Hepatocyte (in vitro differentiated cells): ENCODE measurements at regions not wholly inside any gene's neighbourhood (a gene's known extent, or its start where the extent isn't known, plus 50 kb on each side); places are given as distances from the start of the nearest gene placed in this dataset.

Experiments
- CTCF ChIP-seq: fragments of 200-600 bp; sonication (generic); IDR thresholded peaks from 2 replicates; pipeline ENCODE4 v1.5.1; 2016; ENCODE audit warnings: antibody characterized with exemption, mild to moderate bottlenecking; ENCODE audit not compliant: poor library complexity
- EZH2 ChIP-seq: fragments of 200-600 bp; sonication (generic); IDR thresholded peaks from 2 replicates; pipeline ENCODE4 v1.6.1; 2016; ENCODE audit warnings: antibody characterized with exemption, mild to moderate bottlenecking, borderline replicate concordance
- EZH2phosphoT487 ChIP-seq: fragments of 200-600 bp; sonication (generic); IDR thresholded peaks from one replicate; pipeline ENCODE4 v1.6.1; 2018; ENCODE audit warnings: antibody characterized with exemption, mild to moderate bottlenecking, low read depth, moderate library complexity; ENCODE audit not compliant: unreplicated experiment, severe bottlenecking

- no peak for TF ChIP-seq CTCF
- TF ChIP-seq EZH2 = no peak
- TF ChIP-seq EZH2phosphoT487 = no peak
Measured at GRCh38 chr3:24832891-24833290, 338.2 kb upstream of the THRB start.
